ENCODE measurements at regions not wholly inside any gene's neighbourhood (a gene's known extent, or its start where the extent isn't known, plus 50 kb on each side); places are given as distances from the start of the nearest gene placed in this dataset.
"Not testable (repeated sequence)": the region's sequence is repeated elsewhere in the genome, so short reads cannot be mapped to it uniquely, and the experiment has no call there.

DNA sequence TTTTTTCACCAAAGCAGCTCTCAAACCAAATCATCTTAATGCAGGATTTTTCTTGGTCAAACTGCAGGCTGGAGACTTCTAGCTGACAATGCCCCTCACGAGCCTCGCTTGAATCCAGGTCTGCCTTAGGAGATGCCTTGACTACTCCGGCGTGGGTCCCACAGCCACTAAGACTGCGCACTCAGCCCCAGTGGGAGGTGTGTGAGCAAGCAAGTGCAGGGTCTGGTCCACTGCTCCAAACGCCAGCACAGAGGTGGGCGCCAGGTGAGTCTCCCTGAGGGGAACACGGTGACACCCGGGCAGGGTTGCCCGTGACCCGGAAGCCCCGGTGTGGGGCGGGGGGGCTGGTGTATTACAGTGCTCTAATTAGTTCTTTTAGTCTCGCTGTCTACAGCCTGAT is 838.3 kb downstream of the NLGN4X start:
- Histone ChIP-seq H3K27me3 (ENCODE audit: control insufficient read depth, insufficient read depth, low read length) (no peaks in the 10 kb centered on the region), H3K4me3 (ENCODE audit: insufficient read depth, low read depth, low read length) (no peak overlapping the region), H3K36me3 (replicated peaks; ENCODE audit: control insufficient read depth, insufficient read depth, low read length) (no peaks in the 10 kb centered on the region)
- DNase-seq = no peak

DNA sequence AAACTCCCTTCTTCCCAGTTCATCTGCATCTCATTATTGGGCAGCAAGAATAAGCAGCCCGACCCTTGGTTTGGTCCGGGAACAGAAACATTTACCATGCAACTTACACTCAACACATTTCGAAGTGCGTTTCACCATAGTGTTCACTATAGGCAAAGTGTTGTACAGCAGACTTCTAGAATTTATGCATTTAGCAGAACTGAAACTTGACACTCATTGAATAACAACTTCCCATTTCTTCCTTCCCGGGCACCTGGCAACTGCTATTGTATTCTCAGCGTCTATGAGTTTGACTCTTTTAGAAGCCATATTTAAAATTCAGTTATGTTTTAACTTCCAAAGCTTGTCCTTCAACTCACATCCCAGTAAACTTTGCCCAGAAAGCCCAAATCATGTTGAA is 840.6 kb downstream of the NLGN4X start:
- H3K27me3 ChIP-seq (ENCODE audit: control insufficient read depth, insufficient read depth, low read length) = no peaks in the 10 kb centered on the region
- no peaks in the 10 kb centered on the region for H3K36me3 ChIP-seq (replicated peaks; ENCODE audit: control insufficient read depth, insufficient read depth, low read length)
- no peak for DNase-seq
- H3K4me3 ChIP-seq (ENCODE audit: insufficient read depth, low read depth, low read length) = no peak overlapping the region

DNA sequence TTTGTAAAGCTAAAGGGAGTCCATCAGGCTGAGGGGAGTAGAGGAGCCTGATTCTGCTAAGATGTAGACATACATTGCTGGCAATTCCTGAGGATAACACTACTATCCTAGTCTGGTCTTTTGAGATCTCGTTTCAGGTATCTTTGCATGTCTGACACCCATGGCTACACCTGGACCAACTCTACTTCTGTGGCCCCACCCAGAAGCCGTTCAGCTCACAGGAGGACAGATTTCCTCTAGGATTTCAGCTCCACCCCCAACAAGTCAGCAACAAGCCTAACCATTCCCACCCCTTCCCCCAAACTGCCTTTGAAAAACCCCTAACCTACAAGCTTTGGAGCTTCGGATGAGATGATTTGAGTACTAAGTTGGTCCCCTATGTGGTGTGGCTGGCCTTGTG is 848.2 kb downstream of the NLGN4X start:
- H3K4me3 ChIP-seq (ENCODE audit: insufficient read depth, low read depth, low read length) = no peak overlapping the region
- H3K27me3 ChIP-seq (ENCODE audit: control insufficient read depth, insufficient read depth, low read length) = no peaks in the 10 kb centered on the region
- no peak for DNase-seq
- no peaks in the 10 kb centered on the region; the same call in 1 of the 2 replicates for H3K36me3 ChIP-seq (replicated peaks; ENCODE audit: control insufficient read depth, insufficient read depth, low read length)

DNA sequence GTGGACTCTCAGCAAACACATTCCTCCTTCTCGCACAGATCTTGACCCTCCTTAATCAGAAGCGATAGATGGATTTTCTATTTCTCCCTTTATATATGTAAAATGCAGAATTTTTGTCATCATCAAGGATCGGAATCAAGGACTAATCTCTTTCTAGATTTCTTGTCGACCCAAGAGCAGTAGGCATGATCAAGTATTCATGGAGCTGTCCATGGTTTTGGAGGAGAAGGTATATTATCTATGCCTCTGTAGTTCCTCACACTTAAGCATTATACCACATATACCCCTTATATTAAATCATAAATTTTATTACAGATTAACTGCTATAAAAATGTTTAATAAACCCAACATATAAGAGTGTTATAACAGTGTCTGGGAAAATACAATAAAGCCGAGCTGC is 886.8 kb downstream of the NLGN4X start:
- no peaks in the 10 kb centered on the region for H3K36me3 ChIP-seq (replicated peaks; ENCODE audit: control insufficient read depth, insufficient read depth, low read length)
- H3K4me3 ChIP-seq (ENCODE audit: insufficient read depth, low read depth, low read length) = no peak overlapping the region
- DNase-seq = no peak
- H3K27me3 ChIP-seq (ENCODE audit: control insufficient read depth, insufficient read depth, low read length) = no peaks in the 10 kb centered on the region

DNA sequence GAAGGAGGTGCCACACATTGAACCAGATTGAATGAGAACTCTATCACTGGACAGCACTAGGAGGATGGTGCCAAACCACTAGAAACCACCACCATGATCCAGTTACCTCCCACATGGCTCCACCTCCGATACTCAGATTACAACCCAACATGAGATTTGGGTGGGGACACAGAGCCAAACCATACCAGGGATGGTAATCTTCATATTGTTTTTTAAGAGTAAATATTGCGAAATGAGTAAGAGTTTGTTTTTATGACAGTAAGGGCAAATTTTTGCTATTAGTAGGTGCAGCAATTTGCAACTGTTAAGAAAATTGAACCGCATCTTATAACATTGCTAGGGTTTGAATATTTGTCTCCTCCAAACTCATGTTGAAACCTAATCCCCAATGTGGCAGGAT is 891.5 kb downstream of the NLGN4X start:
- Histone ChIP-seq H3K27me3 (ENCODE audit: control insufficient read depth, insufficient read depth, low read length) (no peaks in the 10 kb centered on the region), H3K36me3 (replicated peaks; ENCODE audit: control insufficient read depth, insufficient read depth, low read length) (no peaks in the 10 kb centered on the region), H3K4me3 (ENCODE audit: insufficient read depth, low read depth, low read length) (no peak overlapping the region)
- no peak for DNase-seq

DNA sequence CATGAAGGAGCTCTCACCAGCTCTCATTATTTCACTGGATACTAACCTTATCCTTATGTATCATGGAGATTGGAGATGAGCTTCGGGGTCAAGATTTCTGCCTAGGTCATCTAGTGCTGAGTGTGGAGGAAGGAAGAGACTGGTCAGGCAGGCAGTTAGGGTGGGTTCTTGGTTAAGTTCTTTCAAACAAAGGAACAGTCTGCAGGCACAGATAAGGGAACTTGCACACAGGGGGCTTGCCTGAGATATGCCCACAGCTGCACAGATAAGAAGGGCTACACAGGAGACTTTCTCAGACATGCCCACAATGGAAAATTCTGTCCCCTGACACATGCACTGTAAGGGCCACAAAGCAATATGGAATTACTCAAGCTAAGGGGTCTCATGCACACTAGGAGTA is 904.1 kb downstream of the NLGN4X start:
- Histone ChIP-seq H3K27me3 (ENCODE audit: control insufficient read depth, insufficient read depth, low read length) (no peaks in the 10 kb centered on the region), H3K4me3 (ENCODE audit: insufficient read depth, low read depth, low read length) (no peak overlapping the region), H3K36me3 (replicated peaks; ENCODE audit: control insufficient read depth, insufficient read depth, low read length) (no peaks in the 10 kb centered on the region)
- DNase-seq = no peak

DNA sequence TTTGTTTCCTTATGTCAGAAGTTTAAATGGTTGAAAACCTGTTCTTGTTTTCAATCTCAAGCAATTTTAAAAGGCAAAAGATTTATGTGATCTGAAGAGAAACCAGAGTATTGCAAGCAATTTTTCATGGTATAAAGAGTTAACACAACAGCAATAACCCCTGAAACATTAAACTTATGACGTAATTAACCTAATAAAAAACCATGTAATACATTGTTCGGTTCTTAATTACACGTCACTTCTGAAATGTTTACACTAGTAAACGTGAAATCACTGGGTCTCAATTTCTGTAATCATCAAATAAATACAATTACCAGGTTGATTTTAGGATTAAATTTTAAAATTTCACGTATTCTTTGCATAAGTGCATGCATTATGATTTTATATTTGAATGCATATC is 914.5 kb downstream of the NLGN4X start:
- Histone ChIP-seq H3K4me3 (ENCODE audit: insufficient read depth, low read depth, low read length) (no peak overlapping the region), H3K27me3 (ENCODE audit: control insufficient read depth, insufficient read depth, low read length) (no peaks in the 10 kb centered on the region), H3K36me3 (replicated peaks; ENCODE audit: control insufficient read depth, insufficient read depth, low read length) (no peaks in the 10 kb centered on the region)
- no peak for DNase-seq

DNA sequence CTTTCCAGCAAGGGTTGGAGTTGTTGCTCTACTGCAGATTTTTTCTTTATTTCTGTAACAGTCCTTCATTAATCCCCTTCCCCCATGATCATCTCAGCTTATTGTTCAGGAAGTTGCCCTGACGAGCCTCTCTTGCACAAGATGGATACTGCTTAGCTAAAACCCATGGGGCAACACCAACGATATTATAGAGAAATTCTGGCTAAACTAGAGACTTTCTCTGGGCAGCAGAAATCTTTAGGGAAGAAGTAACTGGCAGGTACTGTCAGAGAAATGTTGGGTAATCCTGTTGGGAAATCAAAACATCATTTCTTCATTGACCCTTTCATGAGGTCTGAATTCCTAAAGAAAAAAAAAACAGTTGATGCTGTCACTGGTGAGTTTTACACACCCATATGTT is 921.3 kb downstream of the NLGN4X start:
- Histone ChIP-seq H3K36me3 (replicated peaks; ENCODE audit: control insufficient read depth, insufficient read depth, low read length) (no peaks in the 10 kb centered on the region), H3K27me3 (ENCODE audit: control insufficient read depth, insufficient read depth, low read length) (no peaks in the 10 kb centered on the region), H3K4me3 (ENCODE audit: insufficient read depth, low read depth, low read length) (no peak overlapping the region)
- DNase-seq = no peak

DNA sequence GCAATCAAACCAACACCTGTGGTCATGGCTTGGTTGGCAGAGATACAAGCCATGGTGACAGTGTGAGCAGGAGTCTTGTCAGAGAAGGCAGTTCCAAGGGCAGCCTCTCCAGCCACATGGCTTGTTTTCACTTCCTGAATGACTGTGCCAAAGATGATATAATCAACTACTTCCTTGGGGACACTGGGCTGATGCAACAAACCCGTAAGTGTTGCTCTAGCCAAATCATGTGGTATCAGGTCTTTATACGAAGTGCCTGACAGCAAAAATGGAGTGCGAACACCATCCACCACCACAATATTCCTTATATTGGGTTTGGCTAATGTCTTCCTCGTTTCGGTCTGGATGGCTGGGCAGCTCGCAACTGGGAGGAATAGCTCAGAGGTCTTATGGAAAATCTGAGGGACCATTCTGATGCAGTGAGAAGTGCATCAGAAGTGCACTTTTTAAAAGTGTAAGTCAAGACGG is 922.0 kb downstream of the NLGN4X start:
- Histone ChIP-seq H3K27me3 (ENCODE audit: control insufficient read depth, insufficient read depth, low read length) (no peaks in the 10 kb centered on the region), H3K4me3 (ENCODE audit: insufficient read depth, low read depth, low read length) (no peak overlapping the region), H3K36me3 (replicated peaks; ENCODE audit: control insufficient read depth, insufficient read depth, low read length) (no peaks in the 10 kb centered on the region)
- DNase-seq = no peak

DNA sequence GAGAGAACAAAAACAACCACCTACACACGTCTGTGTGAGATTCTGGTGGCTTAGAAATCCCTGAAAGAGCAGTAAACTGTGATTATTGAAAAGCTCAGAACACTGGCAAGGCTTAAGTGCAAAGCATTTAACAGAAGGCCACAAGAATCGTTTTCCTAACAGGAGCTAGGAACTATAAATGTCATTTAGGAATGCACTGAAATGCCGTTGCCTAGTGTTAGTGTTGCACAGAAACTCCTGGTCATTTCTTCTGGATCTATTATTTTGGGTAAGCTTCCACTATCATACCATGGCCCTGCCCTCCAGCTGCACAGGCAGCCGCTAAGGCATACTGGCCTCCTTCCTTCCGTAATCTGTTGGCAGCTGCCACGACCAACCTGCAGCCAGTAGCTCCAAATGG is 923.2 kb downstream of the NLGN4X start:
- Histone ChIP-seq H3K4me3 (ENCODE audit: insufficient read depth, low read depth, low read length) (no peak overlapping the region), H3K27me3 (ENCODE audit: control insufficient read depth, insufficient read depth, low read length) (no peaks in the 10 kb centered on the region), H3K36me3 (replicated peaks; ENCODE audit: control insufficient read depth, insufficient read depth, low read length) (no peaks in the 10 kb centered on the region)
- no peak for DNase-seq

DNA sequence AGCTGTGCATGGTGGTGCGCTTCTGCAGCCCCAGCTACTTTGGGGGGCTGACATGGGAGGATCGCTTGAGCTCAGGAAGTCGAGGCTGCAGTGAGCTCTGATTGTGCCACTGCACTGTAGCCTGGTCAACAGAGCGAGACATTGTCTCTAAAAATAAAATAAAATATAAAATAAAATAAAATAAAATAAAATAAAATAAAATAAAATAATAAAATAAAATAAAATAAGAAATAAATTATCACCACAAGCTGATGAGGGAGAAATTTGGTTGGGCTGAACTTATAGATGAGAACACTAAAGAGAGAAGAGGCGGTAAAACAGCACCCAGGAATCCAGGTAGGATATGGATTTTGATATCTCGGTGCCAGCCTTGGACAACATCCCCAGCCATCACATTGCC is 933.7 kb downstream of the NLGN4X start:
- Histone ChIP-seq H3K27me3 (ENCODE audit: control insufficient read depth, insufficient read depth, low read length) (no peaks in the 10 kb centered on the region), H3K4me3 (ENCODE audit: insufficient read depth, low read depth, low read length) (no peak overlapping the region), H3K36me3 (replicated peaks; ENCODE audit: control insufficient read depth, insufficient read depth, low read length) (no peaks in the 10 kb centered on the region)
- DNase-seq = no peak

DNA sequence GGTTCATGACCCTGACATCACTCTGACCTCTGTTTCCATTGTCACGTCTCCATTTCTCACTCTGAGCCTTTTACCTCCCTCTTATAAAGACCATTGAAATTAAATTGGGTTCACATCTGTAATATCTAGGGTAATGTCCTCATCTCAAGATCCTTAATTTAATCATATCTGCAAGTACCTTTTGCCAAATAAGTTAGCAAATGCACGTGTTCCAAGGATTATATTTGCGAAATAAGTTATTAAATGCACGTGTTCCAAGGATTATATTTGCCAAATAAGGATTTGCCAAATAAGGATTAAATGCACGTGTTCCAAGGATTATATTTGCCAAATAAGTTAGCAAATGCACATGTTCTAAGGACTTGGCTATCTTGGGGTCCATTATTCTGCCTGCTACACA is 938.0 kb downstream of the NLGN4X start:
- Histone ChIP-seq H3K27me3 (ENCODE audit: control insufficient read depth, insufficient read depth, low read length) (no peaks in the 10 kb centered on the region), H3K36me3 (replicated peaks; ENCODE audit: control insufficient read depth, insufficient read depth, low read length) (no peaks in the 10 kb centered on the region), H3K4me3 (ENCODE audit: insufficient read depth, low read depth, low read length) (no peak overlapping the region)
- no peak for DNase-seq

DNA sequence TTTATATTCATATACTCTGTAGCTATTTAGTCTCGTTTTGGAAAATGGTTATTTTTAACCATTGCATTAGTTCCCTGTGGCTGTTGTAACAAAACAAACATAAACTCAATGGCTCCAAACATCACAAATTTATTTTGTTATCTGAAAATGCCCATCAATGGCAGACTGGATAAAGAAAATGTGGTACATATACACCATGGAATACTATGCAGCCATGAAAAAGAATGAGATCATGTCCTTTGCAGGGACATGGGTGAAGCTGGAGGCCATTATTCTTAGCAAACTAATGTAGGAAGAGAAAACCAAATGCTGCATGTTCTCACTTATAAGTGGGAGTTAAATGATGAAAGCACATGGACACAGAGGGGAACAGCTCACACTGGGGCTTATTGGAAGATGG is 938.7 kb downstream of the NLGN4X start:
- not testable (repeated sequence) for DNase-seq; H3K27me3 ChIP-seq (ENCODE audit: control insufficient read depth, insufficient read depth, low read length); H3K4me3 ChIP-seq (ENCODE audit: insufficient read depth, low read depth, low read length); H3K36me3 ChIP-seq (replicated peaks; ENCODE audit: control insufficient read depth, insufficient read depth, low read length)

DNA sequence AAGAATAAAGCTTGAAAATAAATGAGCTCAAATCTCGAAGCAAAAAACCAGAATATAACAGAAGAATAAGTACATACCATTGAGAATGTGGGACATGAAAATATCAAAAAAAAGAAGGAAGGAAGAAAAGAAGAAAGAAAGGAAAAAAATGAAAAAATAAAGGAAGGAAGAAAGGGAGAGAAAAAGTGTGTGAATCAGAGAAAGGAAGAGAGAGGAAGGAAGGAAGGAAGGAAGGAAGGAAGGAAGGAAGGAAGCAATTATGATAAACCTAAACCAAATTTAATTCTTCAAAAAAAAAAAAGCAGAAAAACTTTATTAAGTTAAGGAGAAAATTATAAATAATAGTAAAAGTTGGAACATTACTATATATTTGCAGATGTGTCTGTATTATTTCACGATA is 949.8 kb downstream of the NLGN4X start:
- H3K4me3 ChIP-seq (ENCODE audit: insufficient read depth, low read depth, low read length) = no peak overlapping the region
- DNase-seq = no peak
- H3K36me3 ChIP-seq (replicated peaks; ENCODE audit: control insufficient read depth, insufficient read depth, low read length) = no peaks in the 10 kb centered on the region
- no peaks in the 10 kb centered on the region for H3K27me3 ChIP-seq (ENCODE audit: control insufficient read depth, insufficient read depth, low read length)

DNA sequence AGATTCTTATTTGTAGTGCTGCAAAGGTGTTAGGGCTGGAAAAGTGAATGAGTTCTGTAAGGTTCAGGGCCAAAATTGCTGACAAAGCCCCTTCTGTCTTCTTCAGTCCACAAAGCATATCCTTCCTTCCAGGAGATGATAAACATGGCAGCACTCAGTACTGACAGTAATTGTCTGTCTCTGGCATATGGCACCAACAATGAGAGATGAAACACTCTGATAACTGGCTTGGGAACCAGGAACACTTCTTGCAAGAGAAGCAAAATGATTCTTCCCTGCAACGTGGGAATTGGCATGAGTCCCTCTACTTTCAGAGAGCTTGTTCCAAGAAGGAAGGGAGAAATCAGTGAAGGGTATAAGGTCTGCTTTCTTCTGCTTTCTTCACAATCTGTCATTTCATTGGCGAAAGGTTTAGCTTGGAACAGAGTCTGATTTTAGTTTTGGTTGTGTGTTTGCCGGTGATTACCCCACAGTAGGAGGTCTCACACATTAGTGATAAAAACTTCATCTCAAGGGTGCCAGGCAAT is 963.3 kb downstream of the NLGN4X start:
- no peak overlapping the region for H3K4me3 ChIP-seq (ENCODE audit: insufficient read depth, low read depth, low read length)
- H3K36me3 ChIP-seq (replicated peaks; ENCODE audit: control insufficient read depth, insufficient read depth, low read length) = no peaks in the 10 kb centered on the region
- no peaks in the 10 kb centered on the region for H3K27me3 ChIP-seq (ENCODE audit: control insufficient read depth, insufficient read depth, low read length)
- DNase-seq = no peak

DNA sequence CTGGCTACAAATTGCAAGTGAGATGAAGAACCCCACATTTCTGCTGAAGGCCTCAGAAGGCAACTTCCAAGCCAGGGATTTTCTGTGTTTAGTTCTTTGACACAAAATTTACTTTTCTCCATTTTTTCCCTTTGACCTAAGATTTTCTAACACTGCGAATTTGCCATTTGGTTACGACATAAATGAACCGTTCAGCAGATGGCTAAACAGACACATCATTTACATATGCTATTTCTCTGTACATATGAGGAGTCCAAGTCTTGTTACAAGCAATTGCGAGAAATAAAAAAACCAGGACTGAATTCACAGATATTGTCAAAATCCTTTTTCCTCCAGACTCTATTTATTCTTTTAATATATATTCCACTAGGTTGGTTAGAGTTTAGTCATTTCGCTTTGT is 978.6 kb downstream of the NLGN4X start:
- no peak for DNase-seq
- Histone ChIP-seq H3K4me3 (ENCODE audit: insufficient read depth, low read depth, low read length) (no peak overlapping the region), H3K27me3 (ENCODE audit: control insufficient read depth, insufficient read depth, low read length) (no peaks in the 10 kb centered on the region), H3K36me3 (replicated peaks; ENCODE audit: control insufficient read depth, insufficient read depth, low read length) (no peaks in the 10 kb centered on the region)

Measured in H7 (cell line).